PFSK-1 (cell line): ENCODE measurements at regions not wholly inside any gene's neighbourhood (a gene's known extent, or its start where the extent isn't known, plus 50 kb on each side); places are given as distances from the start of the nearest gene placed in this dataset.

ENCODE experiments used
- FOXP2 ChIP-seq: optimal IDR thresholded peaks from 2 replicates; pipeline ENCODE3; 2011; ENCODE audit warnings: borderline replicate concordance, control low read depth, inconsistent platforms; ENCODE audit not compliant: insufficient read depth; ENCODE audit errors: extremely low read length, extremely low read depth
- POLR2AphosphoS5 ChIP-seq: IDR thresholded peaks from 2 replicates; pipeline ENCODE4 v1.6.1; 2012; ENCODE audit warnings: low read depth, mild to moderate bottlenecking, control low read depth, low read length, moderate library complexity
- REST ChIP-seq, 2 experiments: IDR thresholded peaks; 2 replicates each; pipeline versions ENCODE4 v1.6.1 to v1.8.0; 2011 to 2012; ENCODE audit warnings: low read depth in 2 of 2, low read length in 2 of 2, control low read depth in 1 of 2, inconsistent platforms in 1 of 2, mild to moderate bottlenecking in 1 of 2, moderate library complexity in 1 of 2; ENCODE audit not compliant: insufficient read depth in 1 of 2
- SIN3A ChIP-seq: IDR thresholded peaks from 2 replicates; pipeline ENCODE4 v1.6.1; 2012; ENCODE audit warnings: mild to moderate bottlenecking, low read length, moderate library complexity, borderline replicate concordance; ENCODE audit not compliant: insufficient read depth
- TAF1 ChIP-seq: IDR thresholded peaks from 2 replicates; pipeline ENCODE4 v1.6.1; 2012; ENCODE audit warnings: low read length, control low read depth, borderline replicate concordance; ENCODE audit not compliant: insufficient read depth

DNA sequence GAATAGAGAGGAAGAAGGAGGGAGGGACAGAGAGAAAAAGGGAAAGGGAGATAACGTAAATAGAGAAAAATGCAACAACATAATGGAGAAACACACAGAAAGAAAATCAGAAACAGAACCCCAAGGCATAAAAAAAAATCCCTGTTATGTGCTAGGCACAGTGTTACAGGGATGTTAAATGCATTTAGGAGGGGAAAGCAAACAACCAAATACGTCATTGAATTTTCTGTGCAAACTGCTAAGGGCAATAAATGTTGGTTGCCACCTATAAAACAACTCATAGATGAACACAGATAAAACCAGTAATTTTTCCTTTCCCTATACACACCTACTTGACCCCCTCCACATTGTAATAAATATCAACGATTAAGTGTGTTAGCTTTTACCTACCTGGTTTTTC, 51.3 kb upstream of the ASTN2 start:
- no peak for TF ChIP-seq REST (IDR thresholded peaks at IDR 0.05; ENCODE audit: insufficient read depth in 1 of 2, low read depth in 2 of 2, low read length in 2 of 2)
- TF ChIP-seq POLR2AphosphoS5, result no peak
- TF ChIP-seq TAF1, result no peak
- no peak for TF ChIP-seq SIN3A
- no peak for TF ChIP-seq FOXP2

GRCh38 chr9:117465706-117466105, 50.8 kb upstream of the ASTN2 start:
- TF ChIP-seq SIN3A (no peak), TAF1 (no peak), REST (IDR thresholded peaks at IDR 0.05; ENCODE audit: insufficient read depth in 1 of 2, low read depth in 2 of 2, low read length in 2 of 2) (no peak), FOXP2 (no peak), POLR2AphosphoS5 (no peak)

- TF ChIP-seq POLR2AphosphoS5 (no peak), TAF1 (no peak), SIN3A (no peak), REST (IDR thresholded peaks at IDR 0.05; ENCODE audit: insufficient read depth in 1 of 2, low read depth in 2 of 2, low read length in 2 of 2) (no peak), FOXP2 (no peak)
These were observed 50.2 kb upstream of the ASTN2 start for GRCh38 chr9:117464941-117465616.
